ENCODE measurements at regions not wholly inside any gene's neighbourhood (a gene's known extent, or its start where the extent isn't known, plus 50 kb on each side); places are given as distances from the start of the nearest gene placed in this dataset.

GRCh38 chr10:33739031-33739430, 404.6 kb upstream of the NRP1 start:
- TF ChIP-seq, protein P1, sequence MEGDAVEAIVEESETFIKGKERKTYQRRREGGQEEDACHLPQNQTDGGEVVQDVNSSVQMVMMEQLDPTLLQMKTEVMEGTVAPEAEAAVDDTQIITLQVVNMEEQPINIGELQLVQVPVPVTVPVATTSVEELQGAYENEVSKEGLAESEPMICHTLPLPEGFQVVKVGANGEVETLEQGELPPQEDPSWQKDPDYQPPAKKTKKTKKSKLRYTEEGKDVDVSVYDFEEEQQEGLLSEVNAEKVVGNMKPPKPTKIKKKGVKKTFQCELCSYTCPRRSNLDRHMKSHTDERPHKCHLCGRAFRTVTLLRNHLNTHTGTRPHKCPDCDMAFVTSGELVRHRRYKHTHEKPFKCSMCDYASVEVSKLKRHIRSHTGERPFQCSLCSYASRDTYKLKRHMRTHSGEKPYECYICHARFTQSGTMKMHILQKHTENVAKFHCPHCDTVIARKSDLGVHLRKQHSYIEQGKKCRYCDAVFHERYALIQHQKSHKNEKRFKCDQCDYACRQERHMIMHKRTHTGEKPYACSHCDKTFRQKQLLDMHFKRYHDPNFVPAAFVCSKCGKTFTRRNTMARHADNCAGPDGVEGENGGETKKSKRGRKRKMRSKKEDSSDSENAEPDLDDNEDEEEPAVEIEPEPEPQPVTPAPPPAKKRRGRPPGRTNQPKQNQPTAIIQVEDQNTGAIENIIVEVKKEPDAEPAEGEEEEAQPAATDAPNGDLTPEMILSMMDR (IDR thresholded peaks at IDR 0.05): no peak
- no peak for TF ChIP-seq POLR2A (IDR thresholded peaks at IDR 0.05)
